ENCODE measurements at regions not wholly inside any gene's neighbourhood (a gene's known extent, or its start where the extent isn't known, plus 50 kb on each side); places are given as distances from the start of the nearest gene placed in this dataset.

GRCh38 chr12:60393093-60393492 lies 797.3 kb downstream of the SLC16A7 start:
- H4K5ac ChIP-seq (ENCODE audit: insufficient read length, low read depth, low read length), result no peak overlapping the region
- peaks cover 6 to 11% of the 10 kb centered on the region in 2 experiments; a peak in 3 of 4 replicates for H3K9me3 ChIP-seq (ENCODE audit: insufficient read depth in 2 of 2, low read depth in 1 of 2, low read length in 1 of 2)
- no peaks in the 10 kb centered on the region for H3K4me1 ChIP-seq (replicated peaks in 1 of 4; ENCODE audit: control insufficient read depth in 3 of 4, insufficient read depth in 4 of 4, low read length in 3 of 4)
- FAIRE-seq, result no peak
- H3K4me3 ChIP-seq (ENCODE audit: extremely low read depth in 1 of 4, insufficient read depth in 2 of 4, low read depth in 3 of 4, low read length in 4 of 4), result no peak overlapping the region
- H3K56ac ChIP-seq (replicated peaks; ENCODE audit: insufficient read length, low read depth, low read length), result no peak overlapping the region
- no peak overlapping the region for H3K4me2 ChIP-seq (ENCODE audit: insufficient read depth in 1 of 2, low read depth in 2 of 2, low read length in 2 of 2)
- H2BK120ac ChIP-seq (replicated peaks; ENCODE audit: low read depth, low read length), result no peak overlapping the region
- no peaks in the 10 kb centered on the region for H3K79me1 ChIP-seq (ENCODE audit: low read depth, low read length)
- H3K4ac ChIP-seq (replicated peaks; ENCODE audit: insufficient read length, low read depth, low read length), result no peak overlapping the region
- no peak overlapping the region for H3K23ac ChIP-seq (ENCODE audit: insufficient read length)
- 95% methylated on average over 4 of the region's 5 CpGs; no CpG with 5 or more reads in 1 of the 2 experiments for WGBS, 2 experiments (ENCODE audit: extremely low coverage in 1 of 2, insufficient coverage in 1 of 2, insufficient read length in 1 of 2, insufficient replicate concordance in 2 of 2, low coverage in 1 of 2, low lambda C conversion rate in 2 of 2, missing lambda C conversion rate in 1 of 2)
- H3K27me3 ChIP-seq (replicated peaks in 1 of 4; ENCODE audit: control insufficient read depth in 3 of 4, extremely low read depth in 1 of 4, insufficient read depth in 3 of 4, low read length in 3 of 4), result peaks cover 0 to 1% (median 0%) of the 10 kb centered on the region in 4 experiments; a peak in 1 of 7 replicates
- H3K36me3 ChIP-seq (ENCODE audit: control insufficient read depth in 2 of 4, insufficient read depth in 4 of 4, low read length in 3 of 4), result no peaks in the 10 kb centered on the region; a peak in 2 of 8 replicates
- H3K27ac ChIP-seq (ENCODE audit: low read depth, low read length), result no peak overlapping the region
- H3K14ac ChIP-seq (ENCODE audit: insufficient read length), result no peak overlapping the region
- H3K18ac ChIP-seq (ENCODE audit: extremely low read depth, low read length), result no peak overlapping the region
- TF ChIP-seq NANOG (IDR thresholded peaks at IDR 0.05; ENCODE audit: insufficient read depth, low read depth, low read length, poor library complexity, severe bottlenecking) (no peak), HDAC2 (IDR thresholded peaks at IDR 0.05; ENCODE audit: borderline replicate concordance in 1 of 2, low read depth in 2 of 2, low read length in 2 of 2) (no peak), KDM1A (IDR thresholded peaks at IDR 0.05; ENCODE audit: borderline replicate concordance, low read length) (no peak), GTF2F1 (IDR thresholded peaks at IDR 0.05; ENCODE audit: borderline replicate concordance, low read depth, low read length) (no peak)
- no peak overlapping the region for H4K8ac ChIP-seq (ENCODE audit: extremely low read depth, insufficient read depth, low read length)
- no peak overlapping the region for H2BK12ac ChIP-seq (ENCODE audit: low read depth, low read length)
- no peak overlapping the region for H2BK15ac ChIP-seq (ENCODE audit: low read length)
- H2BK5ac ChIP-seq (ENCODE audit: low read depth, low read length), result no peak overlapping the region
- H3K9ac ChIP-seq (replicated peaks in 1 of 4; ENCODE audit: extremely low read depth in 1 of 4, low read depth in 3 of 4, low read length in 3 of 4), result no peak overlapping the region
- no peak overlapping the region for H4K91ac ChIP-seq (replicated peaks; ENCODE audit: insufficient read length, low read length)
- H4K20me1 ChIP-seq (replicated peaks in 1 of 2; ENCODE audit: control insufficient read depth in 1 of 2, insufficient read depth in 2 of 2, low read length in 2 of 2), result no peaks in the 10 kb centered on the region
- H3K23me2 ChIP-seq (ENCODE audit: low read depth, low read length), result no peaks in the 10 kb centered on the region
- no peak overlapping the region for H2BK20ac ChIP-seq (ENCODE audit: low read length)
- no peak overlapping the region for H2AK5ac ChIP-seq (ENCODE audit: low read depth, low read length)
- no peaks in the 10 kb centered on the region for H3K79me2 ChIP-seq (ENCODE audit: control insufficient read depth in 1 of 2, insufficient read depth in 2 of 2, low read length in 2 of 2)
- POLR2A ChIA-PET (ENCODE audit: partially characterized antibody), result no interaction called here
- no peak overlapping the region for H2AFZ ChIP-seq (ENCODE audit: low read length)
- DNase-seq (ENCODE audit: low read depth in 1 of 2, low spot score in 2 of 2), result no peak
- CTCF ChIA-PET (ENCODE audit: partially characterized antibody), result interaction anchor here (1.5 kb wide), 1 partner anchor 51 kb away, joined by 3 read pairs; no protein-coding TSS in a partner anchor
